Neuron (in vitro differentiated cells): ENCODE measurements at regions not wholly inside any gene's neighbourhood (a gene's known extent, or its start where the extent isn't known, plus 50 kb on each side); places are given as distances from the start of the nearest gene placed in this dataset.

Source experiments
- H2AFZ ChIP-seq: one replicate; pipeline ENCODE4 v1.6.1; 2013; ENCODE audit warnings: low read depth, mild to moderate bottlenecking, inconsistent platforms, low read length, moderate library complexity
- H3K27me3 ChIP-seq: one replicate; pipeline ENCODE4 v1.6.1; 2013; ENCODE audit warnings: low read length; ENCODE audit not compliant: insufficient read depth
- H3K36me3 ChIP-seq: one replicate; pipeline ENCODE4 v1.6.1; 2013; ENCODE audit warnings: low read length; ENCODE audit not compliant: insufficient read depth
- H3K4me1 ChIP-seq: one replicate; pipeline ENCODE4 v1.6.1; 2013; ENCODE audit warnings: low read length; ENCODE audit not compliant: insufficient read depth
- H3K4me3 ChIP-seq: 2 replicates; pipeline ENCODE4 v1.5.1; 2013; ENCODE audit warnings: mild to moderate bottlenecking, low read length, moderate library complexity
- H3K9me3 ChIP-seq: one replicate; pipeline ENCODE4 v1.6.1; 2013; ENCODE audit warnings: low read length

GRCh38 chr2:220034426-220035130 lies 407.1 kb downstream of the SLC4A3 start:
- Histone ChIP-seq H3K4me1 (no peaks in the 10 kb centered on the region), H2AFZ (no peak overlapping the region), H3K9me3 (no peaks in the 10 kb centered on the region), H3K27me3 (peaks cover 2% of the 10 kb centered on the region), H3K36me3 (no peaks in the 10 kb centered on the region), H3K4me3 (no peak overlapping the region)

GRCh38 chr2:220036431-220036830 lies 409.0 kb downstream of the SLC4A3 start:
- Histone ChIP-seq H3K4me3 (no peak overlapping the region), H3K9me3 (no peaks in the 10 kb centered on the region), H3K27me3 (peaks cover 2% of the 10 kb centered on the region), H3K4me1 (peaks cover 2% of the 10 kb centered on the region), H2AFZ (no peak overlapping the region), H3K36me3 (no peaks in the 10 kb centered on the region)

- no peak overlapping the region for H3K4me3 ChIP-seq
- H2AFZ ChIP-seq = no peak overlapping the region
- no peaks in the 10 kb centered on the region for H3K36me3 ChIP-seq
- H3K27me3 ChIP-seq = no peaks in the 10 kb centered on the region
- no peaks in the 10 kb centered on the region for H3K9me3 ChIP-seq
- H3K4me1 ChIP-seq = peaks cover 9% of the 10 kb centered on the region
Observed at GRCh38 chr2:220040346-220040745, 412.9 kb downstream of the SLC4A3 start.

GRCh38 chr2:220041447-220041846 lies 414.0 kb downstream of the SLC4A3 start:
- no peaks in the 10 kb centered on the region for H3K36me3 ChIP-seq
- no peaks in the 10 kb centered on the region for H3K27me3 ChIP-seq
- peaks cover 9% of the 10 kb centered on the region for H3K4me1 ChIP-seq
- peak overlapping the region; percentile 72 for H2AFZ ChIP-seq
- H3K9me3 ChIP-seq = no peaks in the 10 kb centered on the region
- no peak overlapping the region for H3K4me3 ChIP-seq

- Histone ChIP-seq H3K27me3 (no peaks in the 10 kb centered on the region), H3K4me1 (peaks cover 9% of the 10 kb centered on the region), H3K9me3 (no peaks in the 10 kb centered on the region), H3K36me3 (no peaks in the 10 kb centered on the region), H3K4me3 (no peak overlapping the region), H2AFZ (no peak overlapping the region)
Observed at GRCh38 chr2:220043155-220043989, 415.9 kb downstream of the SLC4A3 start.

- no peak overlapping the region for H3K4me3 ChIP-seq
- no peak overlapping the region for H2AFZ ChIP-seq
- no peaks in the 10 kb centered on the region for H3K9me3 ChIP-seq
- H3K36me3 ChIP-seq = no peaks in the 10 kb centered on the region
- H3K27me3 ChIP-seq = no peaks in the 10 kb centered on the region
- H3K4me1 ChIP-seq = peaks cover 9% of the 10 kb centered on the region
Observed at GRCh38 chr2:220043990-220044335, 416.5 kb downstream of the SLC4A3 start.

- H3K4me1 ChIP-seq = peaks cover 9% of the 10 kb centered on the region
- no peak overlapping the region for H3K4me3 ChIP-seq
- no peak overlapping the region for H2AFZ ChIP-seq
- H3K36me3 ChIP-seq = no peaks in the 10 kb centered on the region
- H3K27me3 ChIP-seq = no peaks in the 10 kb centered on the region
- no peaks in the 10 kb centered on the region for H3K9me3 ChIP-seq
Observed at GRCh38 chr2:220044383-220044782, 417.0 kb downstream of the SLC4A3 start.

GRCh38 chr2:220046507-220046906 lies 419.1 kb downstream of the SLC4A3 start:
- H3K36me3 ChIP-seq = no peaks in the 10 kb centered on the region
- peaks cover 6% of the 10 kb centered on the region for H3K4me1 ChIP-seq
- H3K9me3 ChIP-seq = no peaks in the 10 kb centered on the region
- H3K27me3 ChIP-seq = no peaks in the 10 kb centered on the region
- no peak overlapping the region for H3K4me3 ChIP-seq
- H2AFZ ChIP-seq = no peak overlapping the region

- Histone ChIP-seq H3K9me3 (peaks cover 4% of the 10 kb centered on the region), H3K36me3 (no peaks in the 10 kb centered on the region), H3K27me3 (no peaks in the 10 kb centered on the region), H3K4me3 (no peak overlapping the region), H3K4me1 (no peaks in the 10 kb centered on the region), H2AFZ (no peak overlapping the region)
Observed at GRCh38 chr2:220051716-220052115, 424.3 kb downstream of the SLC4A3 start.

- no peaks in the 10 kb centered on the region for H3K27me3 ChIP-seq
- H3K36me3 ChIP-seq = no peaks in the 10 kb centered on the region
- no peak overlapping the region for H3K4me3 ChIP-seq
- no peaks in the 10 kb centered on the region for H3K4me1 ChIP-seq
- H2AFZ ChIP-seq = no peak overlapping the region
- H3K9me3 ChIP-seq = peaks cover 4% of the 10 kb centered on the region
Observed at GRCh38 chr2:220053919-220054318, 426.5 kb downstream of the SLC4A3 start.

- H3K27me3 ChIP-seq = no peaks in the 10 kb centered on the region
- no peak overlapping the region for H3K4me3 ChIP-seq
- H3K36me3 ChIP-seq = no peaks in the 10 kb centered on the region
- H3K9me3 ChIP-seq = peaks cover 4% of the 10 kb centered on the region
- H3K4me1 ChIP-seq = no peaks in the 10 kb centered on the region
- H2AFZ ChIP-seq = no peak overlapping the region
Observed at GRCh38 chr2:220057391-220057790, 430.0 kb downstream of the SLC4A3 start.

GRCh38 chr2:220057916-220058315 lies 430.5 kb downstream of the SLC4A3 start:
- H3K4me3 ChIP-seq = no peak overlapping the region
- no peaks in the 10 kb centered on the region for H3K27me3 ChIP-seq
- no peaks in the 10 kb centered on the region for H3K36me3 ChIP-seq
- H2AFZ ChIP-seq = no peak overlapping the region
- H3K9me3 ChIP-seq = peaks cover 4% of the 10 kb centered on the region
- no peaks in the 10 kb centered on the region for H3K4me1 ChIP-seq

GRCh38 chr2:220064111-220065030 lies 436.9 kb downstream of the SLC4A3 start:
- no peak overlapping the region for H3K4me3 ChIP-seq
- H2AFZ ChIP-seq = no peak overlapping the region
- H3K4me1 ChIP-seq = peaks cover 5% of the 10 kb centered on the region
- no peaks in the 10 kb centered on the region for H3K27me3 ChIP-seq
- H3K9me3 ChIP-seq = no peaks in the 10 kb centered on the region
- H3K36me3 ChIP-seq = no peaks in the 10 kb centered on the region
